ENCODE measurements at regions not wholly inside any gene's neighbourhood (a gene's known extent, or its start where the extent isn't known, plus 50 kb on each side); places are given as distances from the start of the nearest gene placed in this dataset.

GRCh38 chr18:50453014-50453680 lies 78.3 kb downstream of the SKA1 start:
- TF ChIP-seq POLR2A (IDR thresholded peaks at IDR 0.05): no peak
- TF ChIP-seq CTCF (IDR thresholded peaks at IDR 0.05): no peak

Data from testis (tissue), 2 donors.